ENCODE measurements at regions not wholly inside any gene's neighbourhood (a gene's known extent, or its start where the extent isn't known, plus 50 kb on each side); places are given as distances from the start of the nearest gene placed in this dataset.

DNA sequence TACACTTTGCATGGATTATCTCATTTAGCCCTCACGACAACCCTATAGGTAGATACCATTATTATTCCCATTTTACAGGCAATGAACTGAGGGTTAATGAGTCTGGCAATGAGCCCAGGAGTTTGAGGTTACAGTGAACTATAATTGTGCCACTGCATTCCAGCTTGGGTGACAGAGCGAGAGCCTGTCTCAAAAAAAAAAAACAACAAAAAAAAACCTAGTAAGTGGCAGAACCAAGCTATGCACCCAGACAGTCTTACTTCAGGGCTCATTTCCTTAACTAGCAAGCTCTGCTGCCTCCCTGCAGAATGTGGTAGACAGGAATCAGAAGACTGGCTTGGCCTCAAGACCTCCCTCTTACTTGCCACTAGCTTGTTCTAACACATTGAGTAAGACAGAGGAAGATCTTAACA lies 71.9 kb upstream of the RREB1 start:
- Histone ChIP-seq H3K27me3 (ENCODE audit: control insufficient read depth, insufficient read depth, low read length) (peaks cover 15% of the 10 kb centered on the region), H3K4me3 (ENCODE audit: low read depth, low read length) (no peak overlapping the region), H3K27ac (ENCODE audit: low read depth, low read length) (no peak overlapping the region), H3K9me3 (ENCODE audit: control insufficient read depth, insufficient read depth, low read length) (no peaks in the 10 kb centered on the region)
- DNase-seq (ENCODE audit: low read depth, low spot score), result no peak
- TF ChIP-seq, protein P1, sequence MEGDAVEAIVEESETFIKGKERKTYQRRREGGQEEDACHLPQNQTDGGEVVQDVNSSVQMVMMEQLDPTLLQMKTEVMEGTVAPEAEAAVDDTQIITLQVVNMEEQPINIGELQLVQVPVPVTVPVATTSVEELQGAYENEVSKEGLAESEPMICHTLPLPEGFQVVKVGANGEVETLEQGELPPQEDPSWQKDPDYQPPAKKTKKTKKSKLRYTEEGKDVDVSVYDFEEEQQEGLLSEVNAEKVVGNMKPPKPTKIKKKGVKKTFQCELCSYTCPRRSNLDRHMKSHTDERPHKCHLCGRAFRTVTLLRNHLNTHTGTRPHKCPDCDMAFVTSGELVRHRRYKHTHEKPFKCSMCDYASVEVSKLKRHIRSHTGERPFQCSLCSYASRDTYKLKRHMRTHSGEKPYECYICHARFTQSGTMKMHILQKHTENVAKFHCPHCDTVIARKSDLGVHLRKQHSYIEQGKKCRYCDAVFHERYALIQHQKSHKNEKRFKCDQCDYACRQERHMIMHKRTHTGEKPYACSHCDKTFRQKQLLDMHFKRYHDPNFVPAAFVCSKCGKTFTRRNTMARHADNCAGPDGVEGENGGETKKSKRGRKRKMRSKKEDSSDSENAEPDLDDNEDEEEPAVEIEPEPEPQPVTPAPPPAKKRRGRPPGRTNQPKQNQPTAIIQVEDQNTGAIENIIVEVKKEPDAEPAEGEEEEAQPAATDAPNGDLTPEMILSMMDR (IDR thresholded peaks at IDR 0.05; ENCODE audit: low read depth, low read length), result no peak
- POLR2A ChIA-PET, result no interaction called here
- CTCF ChIA-PET, result interaction anchor here (0.6 to 1.1 kb wide), 2 partner anchors 208 to 634 kb away, joined by 4 read pairs; no protein-coding TSS in a partner anchor

- no peaks in the 10 kb centered on the region for H3K27me3 ChIP-seq (ENCODE audit: control insufficient read depth, insufficient read depth, low read length)
- TF ChIP-seq, protein P1 (IDR thresholded peaks at IDR 0.05; ENCODE audit: low read depth, low read length), result no peak
- CTCF ChIA-PET, result no interaction called here
- no peak for DNase-seq (ENCODE audit: low read depth, low spot score)
- POLR2A ChIA-PET, result no interaction called here
- H3K27ac ChIP-seq (ENCODE audit: low read depth, low read length), result no peak overlapping the region
- no peak overlapping the region for H3K4me3 ChIP-seq (ENCODE audit: low read depth, low read length)
- no peaks in the 10 kb centered on the region for H3K9me3 ChIP-seq (ENCODE audit: control insufficient read depth, insufficient read depth, low read length)
Observed at GRCh38 chr6:7041511-7042026, 66.2 kb upstream of the RREB1 start.

DNA sequence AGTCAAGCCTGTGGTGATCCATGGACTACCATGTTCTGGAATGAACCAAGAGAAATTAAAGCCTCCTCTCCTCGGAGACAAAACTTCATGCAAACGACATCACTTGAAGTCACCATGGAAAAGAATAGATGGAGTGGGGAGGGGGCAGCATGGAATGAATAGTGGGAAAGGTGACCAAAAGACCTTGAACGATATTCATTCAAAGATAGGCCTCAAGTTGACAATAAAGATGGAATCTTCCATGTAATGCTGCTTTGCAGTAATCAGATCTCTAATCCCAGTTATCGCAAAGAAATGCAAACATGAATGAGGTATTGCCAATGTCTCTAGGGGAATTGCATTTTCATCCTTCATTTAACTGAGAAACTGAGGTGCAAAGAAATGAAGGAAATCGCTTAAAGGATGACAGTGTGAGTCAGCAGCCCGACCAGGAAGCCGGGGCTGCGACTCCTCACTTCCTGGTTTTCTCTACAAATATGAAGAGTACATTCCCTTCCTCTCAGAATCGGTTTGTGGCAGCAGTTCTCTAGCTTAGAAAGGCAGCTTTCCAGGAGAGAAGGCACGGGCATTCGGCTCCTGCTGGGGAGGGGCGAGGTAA lies 65.6 kb upstream of the RREB1 start:
- Histone ChIP-seq H3K27me3 (ENCODE audit: control insufficient read depth, insufficient read depth, low read length) (no peaks in the 10 kb centered on the region), H3K27ac (ENCODE audit: low read depth, low read length) (no peak overlapping the region), H3K9me3 (ENCODE audit: control insufficient read depth, insufficient read depth, low read length) (no peaks in the 10 kb centered on the region), H3K4me3 (ENCODE audit: low read depth, low read length) (no peak overlapping the region)
- ChIA-PET POLR2A (no interaction called here), CTCF (no interaction called here)
- TF ChIP-seq, protein P1 (IDR thresholded peaks at IDR 0.05; ENCODE audit: low read depth, low read length), result no peak
- no peak for DNase-seq (ENCODE audit: low read depth, low spot score)

DNA sequence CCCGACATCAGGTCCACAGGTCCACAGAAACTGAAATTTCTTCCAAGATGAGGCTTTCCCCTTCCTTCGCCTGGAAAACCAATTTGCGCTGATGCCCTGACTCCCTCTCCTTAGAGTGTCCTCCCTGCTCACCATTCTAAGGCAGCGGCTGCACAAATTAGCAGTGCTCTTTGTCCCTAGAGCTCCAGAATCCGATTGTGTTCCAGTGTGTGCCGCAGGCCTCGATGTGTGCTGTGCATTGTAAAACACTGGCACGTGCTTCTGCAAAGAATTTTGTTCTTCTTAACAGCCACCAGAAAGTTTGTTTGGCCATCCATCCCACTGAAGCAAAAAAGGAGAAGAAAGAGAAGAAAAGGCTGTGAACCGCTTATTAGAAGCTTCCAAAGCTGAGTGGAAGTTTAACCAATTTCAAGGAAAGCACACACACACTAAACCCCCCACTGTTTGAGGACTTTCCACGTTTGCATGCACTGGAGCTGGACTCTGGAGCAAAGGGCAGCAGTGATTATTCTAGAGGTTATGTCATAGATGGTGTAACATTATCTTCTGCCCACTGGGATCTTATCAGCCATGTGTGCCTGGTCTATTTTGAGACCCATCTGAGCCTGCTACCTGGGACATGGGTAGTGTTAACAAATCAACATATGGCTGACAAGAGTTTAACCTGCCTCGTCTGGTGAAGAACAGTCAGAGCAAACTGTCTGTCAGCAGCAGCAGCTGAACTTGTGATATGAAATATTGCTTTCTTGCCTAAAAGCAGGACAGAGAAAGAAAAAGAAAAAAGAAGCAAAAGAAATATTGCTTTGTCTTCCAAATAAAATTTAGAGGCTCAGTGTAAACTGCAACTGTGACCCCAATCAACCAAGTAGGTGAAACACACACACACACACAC lies 64.9 kb upstream of the RREB1 start:
- Histone ChIP-seq H3K27me3 (ENCODE audit: control insufficient read depth, insufficient read depth, low read length) (no peaks in the 10 kb centered on the region), H3K27ac (ENCODE audit: low read depth, low read length) (no peak overlapping the region), H3K9me3 (ENCODE audit: control insufficient read depth, insufficient read depth, low read length) (no peaks in the 10 kb centered on the region), H3K4me3 (ENCODE audit: low read depth, low read length) (no peak overlapping the region)
- no peak for DNase-seq (ENCODE audit: low read depth, low spot score)
- ChIA-PET CTCF (no interaction called here), POLR2A (no interaction called here)
- TF ChIP-seq, protein P1 (IDR thresholded peaks at IDR 0.05; ENCODE audit: low read depth, low read length), result no peak

DNA sequence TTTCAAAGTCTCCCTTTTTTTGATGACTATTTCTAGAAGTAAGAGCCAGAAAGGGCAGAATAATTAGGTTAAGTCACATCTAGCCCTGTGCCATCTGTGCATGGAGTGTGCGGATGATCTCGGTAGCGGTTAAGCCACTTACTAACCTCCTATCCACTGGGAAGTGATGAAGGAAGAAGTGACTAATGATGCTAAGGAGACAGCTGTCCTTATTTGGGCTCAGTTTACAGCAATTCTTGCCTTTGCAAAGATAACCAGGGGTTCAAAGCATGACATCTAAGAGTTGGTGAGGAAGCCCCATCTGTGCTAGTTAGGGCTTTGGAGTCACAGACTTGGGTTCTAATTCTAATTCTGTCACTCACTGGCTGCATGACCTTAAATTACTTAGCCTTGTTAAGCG lies 62.4 kb upstream of the RREB1 start:
- H3K9me3 ChIP-seq (ENCODE audit: control insufficient read depth, insufficient read depth, low read length), result no peaks in the 10 kb centered on the region
- no peak for DNase-seq (ENCODE audit: low read depth, low spot score)
- POLR2A ChIA-PET, result no interaction called here
- no peak overlapping the region for H3K27ac ChIP-seq (ENCODE audit: low read depth, low read length)
- no peak overlapping the region for H3K4me3 ChIP-seq (ENCODE audit: low read depth, low read length)
- CTCF ChIA-PET, result interaction anchor here (0.7 to 1.4 kb wide), 3 partner anchors 36 to 198 kb away, joined by 3 to 5 read pairs (median 4); no protein-coding TSS in a partner anchor
- TF ChIP-seq, protein P1 (IDR thresholded peaks at IDR 0.05; ENCODE audit: low read depth, low read length), result no peak
- no peaks in the 10 kb centered on the region for H3K27me3 ChIP-seq (ENCODE audit: control insufficient read depth, insufficient read depth, low read length)
